ENCODE measurements at regions not wholly inside any gene's neighbourhood (a gene's known extent, or its start where the extent isn't known, plus 50 kb on each side); places are given as distances from the start of the nearest gene placed in this dataset.

GRCh38 chr6:98641949-98642719, 192.2 kb upstream of the POU3F2 start:
- no peak overlapping the region for H3K4me3 ChIP-seq (ENCODE audit: low read depth, low read length)
- no peaks in the 10 kb centered on the region for H3K27me3 ChIP-seq
- H3K4me1 ChIP-seq, result no peaks in the 10 kb centered on the region
- no peak for DNase-seq
- H3K36me3 ChIP-seq, result no peaks in the 10 kb centered on the region
- TF ChIP-seq, protein P1, sequence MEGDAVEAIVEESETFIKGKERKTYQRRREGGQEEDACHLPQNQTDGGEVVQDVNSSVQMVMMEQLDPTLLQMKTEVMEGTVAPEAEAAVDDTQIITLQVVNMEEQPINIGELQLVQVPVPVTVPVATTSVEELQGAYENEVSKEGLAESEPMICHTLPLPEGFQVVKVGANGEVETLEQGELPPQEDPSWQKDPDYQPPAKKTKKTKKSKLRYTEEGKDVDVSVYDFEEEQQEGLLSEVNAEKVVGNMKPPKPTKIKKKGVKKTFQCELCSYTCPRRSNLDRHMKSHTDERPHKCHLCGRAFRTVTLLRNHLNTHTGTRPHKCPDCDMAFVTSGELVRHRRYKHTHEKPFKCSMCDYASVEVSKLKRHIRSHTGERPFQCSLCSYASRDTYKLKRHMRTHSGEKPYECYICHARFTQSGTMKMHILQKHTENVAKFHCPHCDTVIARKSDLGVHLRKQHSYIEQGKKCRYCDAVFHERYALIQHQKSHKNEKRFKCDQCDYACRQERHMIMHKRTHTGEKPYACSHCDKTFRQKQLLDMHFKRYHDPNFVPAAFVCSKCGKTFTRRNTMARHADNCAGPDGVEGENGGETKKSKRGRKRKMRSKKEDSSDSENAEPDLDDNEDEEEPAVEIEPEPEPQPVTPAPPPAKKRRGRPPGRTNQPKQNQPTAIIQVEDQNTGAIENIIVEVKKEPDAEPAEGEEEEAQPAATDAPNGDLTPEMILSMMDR (IDR thresholded peaks at IDR 0.05; ENCODE audit: low read depth, low read length), result no peak
- no peaks in the 10 kb centered on the region for H3K9me3 ChIP-seq

DNA sequence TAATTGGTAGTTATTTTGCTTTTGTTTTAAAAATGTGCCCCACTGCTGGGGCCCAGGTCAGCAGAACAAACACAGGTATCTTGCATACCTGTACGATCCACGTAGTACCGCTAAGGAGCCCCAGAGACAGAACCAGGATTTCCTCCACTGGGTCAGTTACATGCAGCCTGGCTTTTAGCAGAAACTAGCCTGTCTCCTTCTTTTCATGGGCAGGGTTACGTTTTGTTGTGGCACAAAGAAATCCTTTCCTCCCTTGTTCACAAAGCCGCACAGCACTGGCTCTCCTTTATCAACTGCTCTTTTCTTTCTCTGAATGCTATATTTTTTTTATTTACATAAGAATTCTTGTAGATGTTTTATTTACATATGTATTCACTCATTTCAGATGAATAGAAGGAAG, 190.3 kb upstream of the POU3F2 start:
- TF ChIP-seq, protein P1 (IDR thresholded peaks at IDR 0.05; ENCODE audit: low read depth, low read length), result no peak
- no peaks in the 10 kb centered on the region for H3K36me3 ChIP-seq
- no peaks in the 10 kb centered on the region for H3K4me1 ChIP-seq
- no peaks in the 10 kb centered on the region for H3K9me3 ChIP-seq
- DNase-seq, result no peak
- H3K27me3 ChIP-seq, result no peaks in the 10 kb centered on the region
- H3K4me3 ChIP-seq (ENCODE audit: low read depth, low read length), result no peak overlapping the region

DNA sequence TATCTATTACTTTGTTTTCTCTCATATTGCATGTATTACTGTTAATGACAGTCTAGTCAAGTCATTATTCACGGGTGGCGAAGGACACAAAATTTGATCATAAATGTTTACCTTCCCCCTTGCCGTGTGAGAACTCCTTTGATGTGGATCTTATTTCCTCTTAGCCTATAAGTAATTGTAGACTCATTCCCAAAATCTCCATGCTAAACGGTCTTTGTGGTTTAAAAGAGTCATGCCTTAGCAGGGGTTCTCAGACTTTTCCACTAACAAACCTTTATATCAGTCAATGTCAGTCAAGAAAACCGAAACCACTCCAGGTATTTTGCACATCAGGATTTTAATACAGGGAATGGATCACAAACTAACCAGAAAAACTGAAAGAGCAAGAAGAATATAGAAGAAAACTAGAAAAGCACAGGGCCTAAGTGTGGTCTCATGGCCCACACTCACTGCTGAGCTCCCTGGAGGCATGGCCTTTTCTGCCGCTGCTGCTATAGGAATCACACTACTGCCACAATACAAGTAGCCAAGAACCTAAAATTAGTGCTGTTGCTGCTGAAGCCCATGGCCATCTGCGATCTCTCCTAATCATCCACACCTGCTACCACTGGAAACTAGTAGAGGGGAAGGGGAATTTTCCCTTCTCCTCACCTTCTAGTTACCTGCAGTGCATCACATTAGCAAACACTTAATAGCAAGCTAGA, 186.0 kb upstream of the POU3F2 start:
- no peak overlapping the region for H3K4me3 ChIP-seq (ENCODE audit: low read depth, low read length)
- H3K27me3 ChIP-seq, result no peaks in the 10 kb centered on the region
- H3K9me3 ChIP-seq, result no peaks in the 10 kb centered on the region
- no peaks in the 10 kb centered on the region for H3K36me3 ChIP-seq
- no peaks in the 10 kb centered on the region for H3K4me1 ChIP-seq
- TF ChIP-seq, protein P1 (IDR thresholded peaks at IDR 0.05; ENCODE audit: low read depth, low read length), result no peak
- no peak for DNase-seq

DNA sequence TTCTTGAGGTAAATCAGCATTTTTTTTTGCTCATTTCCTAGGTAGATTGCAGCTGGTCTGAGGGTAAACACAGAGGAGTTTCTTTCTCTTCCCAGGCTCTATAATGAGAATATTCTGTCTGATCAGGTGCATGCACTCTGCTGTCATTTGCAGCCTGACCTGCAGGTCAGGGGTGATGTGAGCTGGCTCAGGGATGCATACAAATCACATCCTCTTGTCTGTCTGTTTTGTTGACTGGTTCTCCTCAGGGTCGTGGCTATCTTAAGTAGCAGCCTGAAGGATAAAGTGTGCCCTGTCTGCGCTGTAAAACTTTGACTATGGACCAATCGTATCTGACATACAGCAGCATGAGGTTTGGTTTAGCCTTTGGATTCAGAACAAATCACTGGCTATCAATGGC, 183.4 kb upstream of the POU3F2 start:
- no peak for DNase-seq
- H3K4me1 ChIP-seq, result no peaks in the 10 kb centered on the region
- H3K36me3 ChIP-seq, result no peaks in the 10 kb centered on the region
- H3K27me3 ChIP-seq, result peaks cover 4% of the 10 kb centered on the region; the same call in 1 of the 2 replicates
- H3K9me3 ChIP-seq, result no peaks in the 10 kb centered on the region
- TF ChIP-seq, protein P1 (IDR thresholded peaks at IDR 0.05; ENCODE audit: low read depth, low read length), result no peak
- H3K4me3 ChIP-seq (ENCODE audit: low read depth, low read length), result no peak overlapping the region

- DNase-seq, result no peak
- Histone ChIP-seq H3K4me1 (no peaks in the 10 kb centered on the region), H3K36me3 (no peaks in the 10 kb centered on the region), H3K9me3 (no peaks in the 10 kb centered on the region), H3K4me3 (ENCODE audit: low read depth, low read length) (no peak overlapping the region), H3K27me3 (peaks cover 4% of the 10 kb centered on the region; the same call in 1 of the 2 replicates)
- TF ChIP-seq, protein P1 (IDR thresholded peaks at IDR 0.05; ENCODE audit: low read depth, low read length), result no peak
Observed at GRCh38 chr6:98653179-98653578, 181.2 kb upstream of the POU3F2 start.

DNA sequence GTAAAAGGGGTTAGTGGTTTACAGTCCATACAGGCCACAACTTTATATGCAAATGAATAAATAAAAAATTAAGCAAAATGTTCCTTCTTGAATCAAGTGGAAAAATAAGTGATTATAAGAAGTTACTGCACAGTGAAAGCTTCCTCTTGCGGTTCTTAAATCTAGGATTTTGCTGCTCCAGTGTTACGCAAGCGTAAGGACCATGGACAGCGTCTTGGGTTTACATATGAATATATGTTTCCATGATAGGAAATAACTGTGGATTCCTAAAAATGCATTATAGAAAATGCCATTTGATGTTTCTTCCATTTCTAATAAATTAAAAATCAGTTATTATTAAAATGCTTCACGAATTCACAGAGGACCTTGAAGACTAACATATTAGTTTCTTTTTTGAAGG, 176.6 kb upstream of the POU3F2 start:
- Histone ChIP-seq H3K4me3 (ENCODE audit: low read depth, low read length) (no peak overlapping the region), H3K4me1 (no peaks in the 10 kb centered on the region), H3K9me3 (no peaks in the 10 kb centered on the region), H3K36me3 (no peaks in the 10 kb centered on the region), H3K27me3 (peaks cover 4% of the 10 kb centered on the region; the same call in 1 of the 2 replicates)
- no peak for DNase-seq
- TF ChIP-seq, protein P1 (IDR thresholded peaks at IDR 0.05; ENCODE audit: low read depth, low read length), result no peak
